IMR-90 (cell line): ENCODE measurements at regions not wholly inside any gene's neighbourhood (a gene's known extent, or its start where the extent isn't known, plus 50 kb on each side); places are given as distances from the start of the nearest gene placed in this dataset.
A peak's percentile ranks its signal among the peaks of the same experiment; 100 is the strongest.

Source experiments
- ATAC-seq: fragments of 200-7000 bp; cut with Tn5 transposase; 2 replicates; pipeline ENCODE4 v1.9.1; 2020; ENCODE audit warnings: low read depth, mild to moderate bottlenecking, moderate library complexity
- BruUV-seq: library from RNA; stranded (reverse); fragments of 400-500 nt; replicated peaks from 2 replicates; lab custom pipeline; 2021; lab: Mats Ljungman, UMichigan
- CTCF ChIA-PET: fragments of 300-600 bp; formaldehyde crosslinking; extraction: SDS; loops from one replicate; lab custom pipeline; 2021; ENCODE audit warnings: antibody characterized with exemption; lab: Yijun Ruan, JAX
- POLR2A ChIA-PET: fragments of 300-600 bp; sonication (Branson Sonifier 250); formaldehyde crosslinking; loops from one replicate; lab custom pipeline; 2022; ENCODE audit warnings: antibody characterized with exemption; ENCODE audit not compliant: unreplicated experiment; lab: Charles Lee
- DNase-seq: peaks from one replicate; pipeline ENCODE4 v3.0.0; 2013
- H2AFZ ChIP-seq: replicated peaks from 2 replicates; pipeline ENCODE3; 2013; ENCODE audit warnings: low read length, mild to moderate bottlenecking; ENCODE audit not compliant: poor library complexity
- H2AK5ac ChIP-seq: 2 replicates; pipeline ENCODE4 v1.6.1; 2013; ENCODE audit warnings: low read depth, low read length, inconsistent platforms
- H2AK9ac ChIP-seq: replicated peaks from 2 replicates; pipeline ENCODE3; 2013; ENCODE audit warnings: mild to moderate bottlenecking, low read depth, low read length, moderate library complexity; ENCODE audit not compliant: poor library complexity
- H2BK120ac ChIP-seq: 2 replicates; pipeline ENCODE4 v1.6.1; 2013; ENCODE audit warnings: low read depth, low read length, inconsistent platforms
- H2BK15ac ChIP-seq: 3 replicates; pipeline ENCODE4 v1.6.1; 2013; ENCODE audit warnings: low read depth, low read length, inconsistent platforms
- H2BK20ac ChIP-seq: 2 replicates; pipeline ENCODE4 v1.6.1; 2013; ENCODE audit warnings: low read depth, mild to moderate bottlenecking, inconsistent platforms, low read length, moderate library complexity
- H2BK5ac ChIP-seq: 2 replicates; pipeline ENCODE4 v1.6.1; 2013; ENCODE audit warnings: mild to moderate bottlenecking, low read depth, low read length, inconsistent platforms; ENCODE audit not compliant: poor library complexity, severe bottlenecking
- H3K14ac ChIP-seq: replicated peaks from 2 replicates; pipeline ENCODE4 v1.6.1; 2013; ENCODE audit warnings: low read depth, low read length, inconsistent platforms
- H3K18ac ChIP-seq: 2 replicates; pipeline ENCODE4 v1.6.1; 2013; ENCODE audit warnings: low read depth, low read length, control low read depth
- H3K23ac ChIP-seq: 2 replicates; pipeline ENCODE4 v1.6.1; 2013; ENCODE audit warnings: low read depth, low read length, inconsistent platforms
- H3K27ac ChIP-seq: 2 replicates; pipeline ENCODE4 v1.5.1; 2013; ENCODE audit warnings: mild to moderate bottlenecking, control low read depth, low read length; ENCODE audit not compliant: insufficient read depth
- H3K27me3 ChIP-seq: 2 replicates; pipeline ENCODE4 v1.6.1; 2013; ENCODE audit warnings: low read length; ENCODE audit not compliant: control insufficient read depth, insufficient read depth
- H3K36me3 ChIP-seq: 2 replicates; pipeline ENCODE4 v1.6.1; 2013; ENCODE audit warnings: low read length, mixed read lengths; ENCODE audit not compliant: control insufficient read depth, insufficient read depth
- H3K4ac ChIP-seq: 2 replicates; pipeline ENCODE4 v1.6.1; 2013; ENCODE audit warnings: low read depth, low read length, inconsistent platforms
- H3K4me1 ChIP-seq: 2 replicates; pipeline ENCODE4 v1.6.1; 2013; ENCODE audit warnings: low read length, mixed read lengths; ENCODE audit not compliant: control insufficient read depth, insufficient read depth
- H3K4me2 ChIP-seq: 2 replicates; pipeline ENCODE4 v1.6.1; 2013; ENCODE audit warnings: low read depth, mild to moderate bottlenecking, control low read depth, low read length, moderate library complexity
- H3K4me3 ChIP-seq: 2 replicates; pipeline ENCODE4 v1.5.1; 2013; ENCODE audit warnings: low read depth, mild to moderate bottlenecking, control low read depth, low read length, moderate library complexity; ENCODE audit not compliant: insufficient read depth
- H3K56ac ChIP-seq: 2 replicates; pipeline ENCODE4 v1.6.1; 2013; ENCODE audit warnings: low read length, inconsistent platforms; ENCODE audit not compliant: insufficient read depth; ENCODE audit errors: extremely low read depth
- H3K79me1 ChIP-seq, 2 experiments: 2 replicates each; pipeline ENCODE4 v1.6.1; 2013; ENCODE audit warnings: low read length in 2 of 2, inconsistent platforms in 1 of 2, low read depth in 1 of 2
- H3K9ac ChIP-seq: 2 replicates; pipeline ENCODE4 v1.6.1; 2013; ENCODE audit warnings: low read depth, low read length, control low read depth
- H3K9me1 ChIP-seq: 2 replicates; pipeline ENCODE4 v1.6.1; 2013; ENCODE audit warnings: low read length, inconsistent platforms; ENCODE audit not compliant: insufficient read depth
- H3K9me3 ChIP-seq: 2 replicates; pipeline ENCODE4 v1.6.1; 2013; ENCODE audit warnings: low read length; ENCODE audit not compliant: control insufficient read depth, insufficient read depth
- H4K20me1 ChIP-seq: 2 replicates; pipeline ENCODE4 v1.6.1; 2013; ENCODE audit warnings: low read length, inconsistent platforms; ENCODE audit not compliant: insufficient read depth
- H4K5ac ChIP-seq: 2 replicates; pipeline ENCODE4 v1.6.1; 2013; ENCODE audit warnings: mild to moderate bottlenecking, low read depth, low read length, control low read depth
- H4K8ac ChIP-seq, 2 experiments: 2 replicates each; pipeline ENCODE4 v1.6.1; 2013; ENCODE audit warnings: low read depth in 2 of 2, low read length in 2 of 2, control low read depth in 1 of 2, inconsistent platforms in 1 of 2
- H4K91ac ChIP-seq: 2 replicates; pipeline ENCODE4 v1.6.1; 2013; ENCODE audit warnings: low read depth, low read length, inconsistent platforms; ENCODE audit not compliant: insufficient read depth
- BHLHE40 ChIP-seq: fragments of 150-350 bp; IDR thresholded peaks from 2 replicates; pipeline ENCODE4 v1.6.1; 2016; ENCODE audit warnings: mild to moderate bottlenecking, low read depth, low read length
- CEBPB ChIP-seq: IDR thresholded peaks from 2 replicates; pipeline ENCODE4 v1.6.1; 2012; ENCODE audit warnings: low read depth, low read length, improper control_type of control experiment
- CHD1 ChIP-seq: IDR thresholded peaks from 2 replicates; pipeline ENCODE4 v1.6.1; 2012; ENCODE audit warnings: low read depth, low read length, improper control_type of control experiment
- CTCF ChIP-seq: conservative IDR thresholded peaks from 2 replicates; pipeline ENCODE4 v1.5.1; 2012; ENCODE audit warnings: mild to moderate bottlenecking, low read depth, low read length, improper control_type of control experiment
- ELK1 ChIP-seq: fragments of 150-350 bp; IDR thresholded peaks from 2 replicates; pipeline ENCODE4 v1.6.1; 2016; ENCODE audit warnings: low read depth, mild to moderate bottlenecking, low read length, moderate library complexity, borderline replicate concordance
- FOS ChIP-seq: fragments of 150-350 bp; IDR thresholded peaks from 2 replicates; pipeline ENCODE4 v1.6.1; 2016; ENCODE audit warnings: low read depth, low read length
- MAFK ChIP-seq: IDR thresholded peaks from 2 replicates; pipeline ENCODE4 v1.6.1; 2012; ENCODE audit warnings: low read depth, low read length, improper control_type of control experiment
- MAZ ChIP-seq: IDR thresholded peaks from 2 replicates; pipeline ENCODE4 v1.6.1; 2012; ENCODE audit warnings: low read depth, mild to moderate bottlenecking, low read length, improper control_type of control experiment, moderate library complexity, borderline replicate concordance
- MXI1 ChIP-seq: IDR thresholded peaks from 2 replicates; pipeline ENCODE4 v1.6.1; 2012; ENCODE audit warnings: low read depth, mild to moderate bottlenecking, low read length, moderate library complexity, borderline replicate concordance
- NFE2L2 ChIP-seq: fragments of 150-350 bp; IDR thresholded peaks from 2 replicates; pipeline ENCODE4 v1.6.1; 2016; ENCODE audit warnings: low read depth, mild to moderate bottlenecking, low read length
- POLR2A ChIP-seq: IDR thresholded peaks from 2 replicates; pipeline ENCODE4 v1.6.1; 2012; ENCODE audit warnings: mild to moderate bottlenecking, low read depth, low read length
- RAD21 ChIP-seq: IDR thresholded peaks from 2 replicates; pipeline ENCODE4 v1.6.1; 2012; ENCODE audit warnings: low read length, improper control_type of control experiment
- RCOR1 ChIP-seq: IDR thresholded peaks from 2 replicates; pipeline ENCODE4 v1.6.1; 2012; ENCODE audit warnings: mild to moderate bottlenecking, low read length, improper control_type of control experiment; ENCODE audit not compliant: insufficient replicate concordance
- RFX5 ChIP-seq: IDR thresholded peaks from 2 replicates; pipeline ENCODE4 v1.8.0; 2012; ENCODE audit warnings: low read depth, mild to moderate bottlenecking, low read length, moderate library complexity
- SMC3 ChIP-seq: fragments of 150-350 bp; IDR thresholded peaks from 2 replicates; pipeline ENCODE4 v1.6.1; 2016; ENCODE audit warnings: low read depth, mild to moderate bottlenecking, antibody characterized with exemption, low read length, moderate library complexity
- WGBS, 2 experiments: methylation state at CpG; one replicate each; pipeline versions ENCODE4 v1.1.5 to v1.1.7; 2013; ENCODE audit warnings: missing lambda C conversion rate in 2 of 2; ENCODE audit not compliant: insufficient read length in 1 of 2; ENCODE audit errors: extremely low coverage in 2 of 2; 5-methylcytosine and 5-hydroxymethylcytosine counted together
- dilution Hi-C: fragments of 300-500 bp; cut with HindIII; formaldehyde crosslinking; loops from one replicate; pipeline ENCODE4 v1.14.3; 2018; ENCODE audit warnings: low sequenced_read_pairs; ENCODE audit not compliant: unreplicated experiment
- in situ Hi-C: fragments of 300-500 bp; cut with MboI; formaldehyde crosslinking; loops from 3 replicates; pipeline ENCODE4 v1.14.3; 2019; ENCODE audit warnings: low sequenced_read_pairs, inconsistent platforms, mixed read lengths
- intact Hi-C: fragments of 100-400 bp; cut with micrococcal nuclease; formaldehyde crosslinking; loops from 2 replicates; pipeline ENCODE4 v1.10.0; 2022
- TF ChIP-seq, protein P1 (sequence below): fragments of 150-350 bp; IDR thresholded peaks from 2 replicates; pipeline ENCODE4 v1.6.1; 2017; ENCODE audit warnings: mild to moderate bottlenecking, antibody characterized with exemption, low read length, low read depth

DNA sequence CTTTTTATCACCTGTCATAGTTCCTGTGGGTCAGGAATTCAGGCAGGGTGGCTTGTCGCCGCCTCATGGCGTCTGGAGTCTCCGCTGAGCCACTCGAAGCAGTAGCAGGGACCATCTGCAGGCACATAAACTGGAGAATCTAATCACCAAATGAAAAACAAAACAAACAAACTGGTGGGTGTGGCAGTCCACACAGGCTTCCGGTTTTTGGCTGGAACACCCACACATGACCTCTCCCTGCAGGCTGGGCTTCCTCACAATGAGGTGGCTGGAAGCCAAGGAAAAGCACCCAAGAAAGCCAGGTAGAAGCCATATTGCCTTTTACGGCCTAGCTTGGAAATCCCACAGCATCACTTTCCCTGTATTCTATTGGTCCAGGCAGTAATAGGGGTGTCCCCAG is 197.0 kb downstream of the SYK start:
- Histone ChIP-seq H3K4ac (peak overlapping the region; percentile 57), H3K4me2 (no peak overlapping the region), H2AK5ac (peak overlapping the region; percentile 42), H3K36me3 (no peaks in the 10 kb centered on the region), H2BK120ac (peak overlapping the region; percentile 44), H3K9me3 (peaks cover 2% of the 10 kb centered on the region; the same call in 1 of the 2 replicates), H2AFZ (peak overlapping the region; percentile 52), H2BK5ac (peak overlapping the region; percentile 34), H2BK20ac (peak overlapping the region; percentile 58), H3K9me1 (peaks cover 18% of the 10 kb centered on the region; the same call in 1 of the 2 replicates), H3K9ac (no peak overlapping the region), H3K4me3 (no peak overlapping the region), H4K5ac (0 out of 2 replicates have a peak overlapping the region, but pooled peaks have one; percentile 9), H3K18ac (0 out of 2 replicates have a peak overlapping the region, but pooled peaks have one; percentile 48), H4K91ac (0 out of 2 replicates have a peak overlapping the region, but pooled peaks have one; percentile 9), H2AK9ac (peak overlapping the region; percentile 68), H3K14ac (peak overlapping the region; percentile 63), H3K4me1 (peaks cover 11% of the 10 kb centered on the region), H4K20me1 (no peaks in the 10 kb centered on the region), H3K56ac (no peak overlapping the region), H2BK15ac (peak overlapping the region; percentile 74; the same call in 1 of the 3 replicates), H3K23ac (no peak overlapping the region), H3K27ac (peak overlapping the region; percentile 28; the same call in 1 of the 2 replicates), H3K79me1 (no peaks in the 10 kb centered on the region), H3K27me3 (no peaks in the 10 kb centered on the region), H4K8ac (peak overlapping the region in 1 of 2 experiments; percentile 3; a peak in 1 of 4 replicates)
- dilution Hi-C loops, result no loop called here
- in situ Hi-C loops, result no loop called here
- ATAC-seq, result no peak
- ChIA-PET CTCF (no interaction called here), POLR2A (no interaction called here)
- no peak for DNase-seq
- BruUV-seq, result no TSS peak
- TF ChIP-seq RCOR1 (no peak), CTCF (no peak), NFE2L2 (no peak), CEBPB (no peak), POLR2A (no peak), BHLHE40 (no peak), ELK1 (no peak), SMC3 (no peak), MXI1 (no peak), MAFK (no peak), FOS (no peak), MAZ (no peak), RFX5 (no peak), CHD1 (no peak), RAD21 (no peak)
- TF ChIP-seq, protein P1, sequence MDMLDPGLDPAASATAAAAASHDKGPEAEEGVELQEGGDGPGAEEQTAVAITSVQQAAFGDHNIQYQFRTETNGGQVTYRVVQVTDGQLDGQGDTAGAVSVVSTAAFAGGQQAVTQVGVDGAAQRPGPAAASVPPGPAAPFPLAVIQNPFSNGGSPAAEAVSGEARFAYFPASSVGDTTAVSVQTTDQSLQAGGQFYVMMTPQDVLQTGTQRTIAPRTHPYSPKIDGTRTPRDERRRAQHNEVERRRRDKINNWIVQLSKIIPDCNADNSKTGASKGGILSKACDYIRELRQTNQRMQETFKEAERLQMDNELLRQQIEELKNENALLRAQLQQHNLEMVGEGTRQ, result no peak
- intact Hi-C loops, result no loop called here
- no CpG with 5 or more reads among the region's 7 CpGs for WGBS, 2 experiments
